Adipocyte (in vitro differentiated cells): ENCODE measurements at regions not wholly inside any gene's neighbourhood (a gene's known extent, or its start where the extent isn't known, plus 50 kb on each side); places are given as distances from the start of the nearest gene placed in this dataset.

Experiments used
- DNase-seq: peaks from one replicate; pipeline ENCODE4 v3.0.0-alpha.2; 2015; ENCODE audit warnings: low read depth
- H3K27me3 ChIP-seq: replicated peaks from 2 replicates; pipeline ENCODE4 v1.7.0; 2013; ENCODE audit warnings: mild to moderate bottlenecking, low read length, moderate library complexity; ENCODE audit not compliant: control insufficient read depth, insufficient read depth
- H3K36me3 ChIP-seq: 2 replicates; pipeline ENCODE4 v1.7.0; 2013; ENCODE audit warnings: low read length, mild to moderate bottlenecking, moderate library complexity; ENCODE audit not compliant: control insufficient read depth, insufficient read depth, severe bottlenecking
- H3K4me1 ChIP-seq: 2 replicates; pipeline ENCODE4 v1.7.0; 2013; ENCODE audit warnings: mild to moderate bottlenecking, low read length, moderate library complexity; ENCODE audit not compliant: control insufficient read depth, insufficient read depth
- H3K4me3 ChIP-seq: 2 replicates; pipeline ENCODE4 v1.7.0; 2013; ENCODE audit warnings: mild to moderate bottlenecking, low read length, moderate library complexity
- H3K9ac ChIP-seq: 2 replicates; pipeline ENCODE4 v1.7.0; 2013; ENCODE audit warnings: mild to moderate bottlenecking, low read length, moderate library complexity
- H3K9me3 ChIP-seq: 2 replicates; pipeline ENCODE4 v1.7.0; 2013; ENCODE audit warnings: mild to moderate bottlenecking, low read length, moderate library complexity; ENCODE audit not compliant: control insufficient read depth

- Histone ChIP-seq H3K27me3 (peaks cover 36% of the 10 kb centered on the region), H3K9ac (no peak overlapping the region)
Observed at GRCh38 chr3:127140501-127141460, 52.1 kb upstream of the PRR23E start.

GRCh38 chr3:127141921-127142730 lies 50.8 kb upstream of the PRR23E start:
- no peaks in the 10 kb centered on the region for H3K4me1 ChIP-seq
- H3K9ac ChIP-seq = no peak overlapping the region
- H3K36me3 ChIP-seq = no peaks in the 10 kb centered on the region
- H3K9me3 ChIP-seq = peaks cover 7% of the 10 kb centered on the region
- DNase-seq = no peak
- peaks cover 26% of the 10 kb centered on the region for H3K27me3 ChIP-seq
- no peak overlapping the region for H3K4me3 ChIP-seq

More at GRCh38 chr3:127140501-127141460, 52.1 kb upstream of the PRR23E start:
- no peak overlapping the region for H3K4me3 ChIP-seq
- H3K4me1 ChIP-seq = no peaks in the 10 kb centered on the region
- H3K9me3 ChIP-seq = peaks cover 7% of the 10 kb centered on the region
- DNase-seq = no peak
- no peaks in the 10 kb centered on the region for H3K36me3 ChIP-seq
